Neutrophil (primary cell): ENCODE measurements at regions not wholly inside any gene's neighbourhood (a gene's known extent, or its start where the extent isn't known, plus 50 kb on each side); places are given as distances from the start of the nearest gene placed in this dataset.

Experiments
- H3K27ac ChIP-seq: fragments of 200-600 bp; sonication (generic); 2 replicates; pipeline ENCODE4 v1.5.1; 2016; ENCODE audit warnings: mild to moderate bottlenecking, moderate library complexity
- H3K27me3 ChIP-seq: fragments of 200-600 bp; sonication (generic); 2 replicates; pipeline ENCODE4 v1.6.0; 2016; ENCODE audit warnings: mild to moderate bottlenecking
- H3K36me3 ChIP-seq: fragments of 200-600 bp; sonication (generic); 2 replicates; pipeline ENCODE4 v1.5.1; 2017
- H3K4me1 ChIP-seq, 2 experiments: fragments of 200-600 bp in 1 of 2; sonication (generic) in 1 of 2; 1 replicate in 1 of 2; 2 replicates in 1 of 2; pipeline versions ENCODE4 v1.5.1 to v1.6.1; 2013 to 2016; ENCODE audit warnings: low read depth in 1 of 2, low read length in 1 of 2, mild to moderate bottlenecking in 1 of 2, moderate library complexity in 1 of 2; ENCODE audit not compliant: control insufficient read depth in 1 of 2, insufficient read depth in 1 of 2
- H3K4me3 ChIP-seq, 2 experiments: fragments of 200-600 bp in 1 of 2; sonication (generic) in 1 of 2; 1 replicate in 1 of 2; 2 replicates in 1 of 2; pipeline ENCODE4 v1.5.1; 2013 to 2016; ENCODE audit warnings: low read depth in 1 of 2, low read length in 1 of 2, mild to moderate bottlenecking in 1 of 2, moderate library complexity in 1 of 2
- H3K9me3 ChIP-seq: fragments of 200-600 bp; sonication (generic); 2 replicates; pipeline ENCODE4 v1.5.1; 2016
- CTCF ChIP-seq: fragments of 200-600 bp; sonication (generic); IDR thresholded peaks from 2 replicates; pipeline ENCODE4 v1.5.1; 2016; ENCODE audit warnings: antibody characterized with exemption

GRCh38 chr3:134709561-134710312, 58.9 kb upstream of the KY start:
- no peaks in the 10 kb centered on the region for H3K9me3 ChIP-seq
- no peaks in the 10 kb centered on the region for H3K36me3 ChIP-seq
- peaks cover 8 to 10% of the 10 kb centered on the region in 2 experiments for H3K4me1 ChIP-seq
- no peaks in the 10 kb centered on the region for H3K27me3 ChIP-seq
- peak overlapping the region; percentile 21 for H3K27ac ChIP-seq
- TF ChIP-seq CTCF: no peak
- H3K4me3 ChIP-seq: no peak overlapping the region

GRCh38 chr3:134710313-134710680, 59.5 kb upstream of the KY start:
- no peaks in the 10 kb centered on the region for H3K36me3 ChIP-seq
- no peak overlapping the region for H3K4me3 ChIP-seq
- no peaks in the 10 kb centered on the region for H3K9me3 ChIP-seq
- H3K4me1 ChIP-seq: peaks cover 8 to 10% of the 10 kb centered on the region in 2 experiments
- H3K27me3 ChIP-seq: no peaks in the 10 kb centered on the region
- TF ChIP-seq CTCF: no peak
- H3K27ac ChIP-seq: peak overlapping the region; percentile 21

GRCh38 chr3:134711284-134711683, 60.5 kb upstream of the KY start:
- Histone ChIP-seq H3K27ac (no peak overlapping the region), H3K27me3 (no peaks in the 10 kb centered on the region), H3K4me1 (peaks cover 8 to 10% of the 10 kb centered on the region in 2 experiments), H3K36me3 (no peaks in the 10 kb centered on the region), H3K9me3 (no peaks in the 10 kb centered on the region), H3K4me3 (no peak overlapping the region)
- TF ChIP-seq CTCF: no peak

- no peak for TF ChIP-seq CTCF
- peak overlapping the region; percentile 37 for H3K27ac ChIP-seq
- no peaks in the 10 kb centered on the region for H3K9me3 ChIP-seq
- no peaks in the 10 kb centered on the region for H3K27me3 ChIP-seq
- no peaks in the 10 kb centered on the region for H3K36me3 ChIP-seq
- no peak overlapping the region for H3K4me3 ChIP-seq
- H3K4me1 ChIP-seq: peaks cover 8 to 10% of the 10 kb centered on the region in 2 experiments
Observed at GRCh38 chr3:134713671-134714070, 62.8 kb upstream of the KY start.

- TF ChIP-seq CTCF: no peak
- no peaks in the 10 kb centered on the region for H3K9me3 ChIP-seq
- H3K4me1 ChIP-seq: peaks cover 9 to 14% of the 10 kb centered on the region in 2 experiments
Observed at GRCh38 chr3:134718726-134719125, 67.9 kb upstream of the KY start.

More at GRCh38 chr3:134718726-134719125, 67.9 kb upstream of the KY start:
- Histone ChIP-seq H3K4me3 (no peak overlapping the region), H3K27me3 (no peaks in the 10 kb centered on the region), H3K27ac (no peak overlapping the region), H3K36me3 (no peaks in the 10 kb centered on the region)
